Retina (tissue), 1 donor: ENCODE measurements at regions not wholly inside any gene's neighbourhood (a gene's known extent, or its start where the extent isn't known, plus 50 kb on each side); places are given as distances from the start of the nearest gene placed in this dataset.

Experiments
- DNase-seq: peaks from one replicate; pipeline ENCODE4 v3.0.0-alpha.2; 2016

GRCh38 chr15:62934236-62934971, 108.1 kb upstream of the TPM1 start:
- peak; percentile 79 for DNase-seq

- DNase-seq, result peak; percentile 37
Measured at GRCh38 chr15:62935300-62936081, 107.1 kb upstream of the TPM1 start.

GRCh38 chr15:62938825-62939224, 103.7 kb upstream of the TPM1 start:
- no peak for DNase-seq

GRCh38 chr15:62940093-62940754, 102.3 kb upstream of the TPM1 start:
- no peak for DNase-seq

GRCh38 chr15:62940755-62941361, 101.7 kb upstream of the TPM1 start:
- DNase-seq, result peak; percentile 74

- DNase-seq, result no peak
Measured at GRCh38 chr15:62941699-62942098, 100.8 kb upstream of the TPM1 start.

- no peak for DNase-seq
Measured at GRCh38 chr15:62942428-62942827, 100.1 kb upstream of the TPM1 start.

- DNase-seq, result no peak
Measured at GRCh38 chr15:62945063-62945462, 97.5 kb upstream of the TPM1 start.

- DNase-seq, result no peak
Measured at GRCh38 chr15:62945760-62946159, 96.8 kb upstream of the TPM1 start.

- DNase-seq, result no peak
Measured at GRCh38 chr15:62946940-62947339, 95.6 kb upstream of the TPM1 start.

- no peak for DNase-seq
Measured at GRCh38 chr15:62950462-62950931, 92.0 kb upstream of the TPM1 start.

GRCh38 chr15:62951481-62951880, 91.1 kb upstream of the TPM1 start:
- no peak for DNase-seq

GRCh38 chr15:62953021-62953420, 89.5 kb upstream of the TPM1 start:
- peak; percentile 40 for DNase-seq

- DNase-seq, result no peak
Measured at GRCh38 chr15:62953496-62954045, 89.0 kb upstream of the TPM1 start.

- DNase-seq, result no peak
Measured at GRCh38 chr15:62957130-62957529, 85.4 kb upstream of the TPM1 start.

- DNase-seq, result no peak
Measured at GRCh38 chr15:62958528-62959363, 83.8 kb upstream of the TPM1 start.

- no peak for DNase-seq
Measured at GRCh38 chr15:62961134-62961533, 81.4 kb upstream of the TPM1 start.

GRCh38 chr15:62962101-62962995, 80.2 kb upstream of the TPM1 start:
- no peak for DNase-seq

- DNase-seq, result no peak
Measured at GRCh38 chr15:62964251-62964650, 78.3 kb upstream of the TPM1 start.

GRCh38 chr15:62966294-62967078, 76.1 kb upstream of the TPM1 start:
- DNase-seq, result no peak
